ENCODE measurements at regions not wholly inside any gene's neighbourhood (a gene's known extent, or its start where the extent isn't known, plus 50 kb on each side); places are given as distances from the start of the nearest gene placed in this dataset.

DNA sequence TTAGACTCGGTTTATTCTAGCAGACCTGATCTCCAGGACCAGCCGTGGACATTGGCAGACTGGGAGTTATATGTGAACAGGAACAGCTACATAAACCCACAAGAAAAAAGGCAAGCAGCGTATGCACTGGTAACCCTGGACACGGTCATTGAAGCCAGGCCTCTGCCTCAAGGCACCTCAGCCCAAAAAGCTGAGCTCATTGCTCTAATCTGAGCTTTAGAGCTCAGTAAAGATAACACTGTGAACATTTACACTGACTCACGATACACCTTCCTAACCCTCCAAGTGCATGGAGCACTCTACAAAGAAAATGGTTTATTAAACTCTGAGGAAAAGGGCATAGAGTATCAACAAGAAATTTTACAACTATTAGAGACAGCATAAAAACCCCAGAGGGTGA lies 148.9 kb upstream of the FGF16 start:
- TF ChIP-seq, protein P1, sequence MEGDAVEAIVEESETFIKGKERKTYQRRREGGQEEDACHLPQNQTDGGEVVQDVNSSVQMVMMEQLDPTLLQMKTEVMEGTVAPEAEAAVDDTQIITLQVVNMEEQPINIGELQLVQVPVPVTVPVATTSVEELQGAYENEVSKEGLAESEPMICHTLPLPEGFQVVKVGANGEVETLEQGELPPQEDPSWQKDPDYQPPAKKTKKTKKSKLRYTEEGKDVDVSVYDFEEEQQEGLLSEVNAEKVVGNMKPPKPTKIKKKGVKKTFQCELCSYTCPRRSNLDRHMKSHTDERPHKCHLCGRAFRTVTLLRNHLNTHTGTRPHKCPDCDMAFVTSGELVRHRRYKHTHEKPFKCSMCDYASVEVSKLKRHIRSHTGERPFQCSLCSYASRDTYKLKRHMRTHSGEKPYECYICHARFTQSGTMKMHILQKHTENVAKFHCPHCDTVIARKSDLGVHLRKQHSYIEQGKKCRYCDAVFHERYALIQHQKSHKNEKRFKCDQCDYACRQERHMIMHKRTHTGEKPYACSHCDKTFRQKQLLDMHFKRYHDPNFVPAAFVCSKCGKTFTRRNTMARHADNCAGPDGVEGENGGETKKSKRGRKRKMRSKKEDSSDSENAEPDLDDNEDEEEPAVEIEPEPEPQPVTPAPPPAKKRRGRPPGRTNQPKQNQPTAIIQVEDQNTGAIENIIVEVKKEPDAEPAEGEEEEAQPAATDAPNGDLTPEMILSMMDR (conservative IDR thresholded peaks at IDR 0.05 in 1 of 2, IDR thresholded peaks at IDR 0.05 in 1 of 2; ENCODE audit: extremely low read depth in 1 of 2, insufficient read depth in 1 of 2, low read depth in 1 of 2, low read length in 2 of 2): no peak
- TF ChIP-seq EZH2 (IDR thresholded peaks at IDR 0.05; ENCODE audit: borderline replicate concordance, low read length): no peak

All from mammary epithelial cell (primary cell).